NT2/D1 (cell line): ENCODE measurements at regions not wholly inside any gene's neighbourhood (a gene's known extent, or its start where the extent isn't known, plus 50 kb on each side); places are given as distances from the start of the nearest gene placed in this dataset.

Experiments used
- SUZ12 ChIP-seq: IDR thresholded peaks from 2 replicates; pipeline ENCODE4 v1.6.1; 2011; ENCODE audit not compliant: insufficient read length, insufficient read depth; ENCODE audit errors: extremely low read depth
- YY1 ChIP-seq: IDR thresholded peaks from 2 replicates; pipeline ENCODE4 v1.6.1; 2011; ENCODE audit not compliant: insufficient read length, insufficient read depth

GRCh38 chr9:7452378-7452777 lies 347.2 kb downstream of the DMAC1 start:
- no peak for TF ChIP-seq SUZ12
- TF ChIP-seq YY1: no peak
